A549 (cell line): ENCODE measurements at regions not wholly inside any gene's neighbourhood (a gene's known extent, or its start where the extent isn't known, plus 50 kb on each side); places are given as distances from the start of the nearest gene placed in this dataset.
"Not testable (repeated sequence)": the region's sequence is repeated elsewhere in the genome, so short reads cannot be mapped to it uniquely, and the experiment has no call there.

Source experiments
- ATAC-seq, 2 experiments: fragments of 200-7000 bp in 1 of 2; fragments of >200 bp in 1 of 2; cut with Nextera tagmentation in 1 of 2; cut with Tn5 transposase in 1 of 2; 3 replicates each; pipeline versions ENCODE4 v1.8.0 to v1.9.1; 2018 to 2020; ENCODE audit warnings: mild to moderate bottlenecking in 1 of 2, moderate library complexity in 1 of 2
- CTCF ChIA-PET: fragments of 300-600 bp; sonication (Branson Sonifier 250); formaldehyde crosslinking; extraction: SDS; loops from one replicate; lab custom pipeline; 2021; ENCODE audit warnings: antibody characterized with exemption, inconsistent platforms; lab: Yijun Ruan, JAX
- POLR2A ChIA-PET: fragments of 350-600 bp; formaldehyde crosslinking; extraction: SDS; loops from one replicate; lab custom pipeline; 2021; ENCODE audit warnings: antibody characterized with exemption, inconsistent platforms; lab: Yijun Ruan, JAX
- DNase-seq, 2 experiments: peaks; one replicate each; pipeline versions ENCODE4 v3.0.0 to v3.0.0-alpha.2; 2011 to 2016; ENCODE audit warnings: low read depth in 1 of 2, low spot score in 1 of 2
- FAIRE-seq: peaks from 2 replicates; lab custom pipeline; 2011; peaks lifted over from hg19 to GRCh38; lab: Jason Lieb, UNC
- H3K27ac ChIP-seq, 2 experiments: fragments of >200 bp; sonication (Bioruptor Twin); formaldehyde crosslinking; 3 replicates each; pipeline ENCODE4 v1.5.1; 2016 to 2017
- H3K4me1 ChIP-seq: fragments of >200 bp; sonication (Bioruptor Twin); formaldehyde crosslinking; 3 replicates; pipeline ENCODE4 v1.6.1; 2016
- H3K4me2 ChIP-seq: fragments of >200 bp; sonication (Bioruptor Twin); formaldehyde crosslinking; 3 replicates; pipeline ENCODE4 v1.6.1; 2016
- H3K4me3 ChIP-seq: fragments of >200 bp; sonication (Bioruptor Twin); formaldehyde crosslinking; 3 replicates; pipeline ENCODE4 v1.5.1; 2016
- H3K9me3 ChIP-seq: fragments of >200 bp; sonication (Bioruptor Twin); formaldehyde crosslinking; 3 replicates; pipeline ENCODE4 v1.6.1; 2016
- EP300 ChIP-seq, 2 experiments: fragments of >200 bp; sonication (Bioruptor Twin); formaldehyde crosslinking; IDR thresholded peaks; 2 replicates in 1 of 2; 3 replicates in 1 of 2; pipeline ENCODE4 v1.6.1; 2016 to 2017
- FOXS1 ChIP-seq: fragments of 250-450 bp; sonication (Bioruptor Pico); IDR thresholded peaks from 2 replicates; pipeline ENCODE4 v1.5.0; 2020; ENCODE audit warnings: mild to moderate bottlenecking, moderate library complexity
- HEYL ChIP-seq: fragments of 250-450 bp; sonication (Bioruptor Pico); IDR thresholded peaks from 2 replicates; pipeline ENCODE4 v1.8.0; 2021; ENCODE audit warnings: mild to moderate bottlenecking, moderate library complexity
- HOXA7 ChIP-seq: fragments of 250-450 bp; sonication (Bioruptor Pico); IDR thresholded peaks from 2 replicates; pipeline ENCODE4 v1.5.0; 2020; ENCODE audit warnings: mild to moderate bottlenecking, moderate library complexity
- HOXB5 ChIP-seq: fragments of 250-450 bp; sonication (Bioruptor Pico); IDR thresholded peaks from 2 replicates; pipeline ENCODE4 v1.5.0; 2020; ENCODE audit warnings: mild to moderate bottlenecking, moderate library complexity
- NR3C1 ChIP-seq: fragments of >200 bp; sonication (Bioruptor Twin); formaldehyde crosslinking; IDR thresholded peaks from 3 replicates; pipeline ENCODE4 v1.6.1; 2017
- RAD21 ChIP-seq, 2 experiments: fragments of >200 bp in 1 of 2; sonication (Bioruptor Twin) in 1 of 2; formaldehyde crosslinking in 1 of 2; IDR thresholded peaks in 1 of 2; conservative IDR thresholded peaks in 1 of 2; 2 replicates in 1 of 2; 3 replicates in 1 of 2; pipeline ENCODE4 v1.6.1; 2012 to 2018; ENCODE audit warnings: inconsistent platforms in 1 of 2
- RARB ChIP-seq: fragments of 250-450 bp; sonication (Bioruptor Pico); IDR thresholded peaks from 2 replicates; pipeline ENCODE4 v1.8.0; 2021; ENCODE audit warnings: mild to moderate bottlenecking, moderate library complexity
- RFX5 ChIP-seq: fragments of 450-650 bp; IDR thresholded peaks from 2 replicates; pipeline ENCODE4 v1.7.1; 2014; ENCODE audit warnings: antibody characterized with exemption, mild to moderate bottlenecking, moderate library complexity
- SMC3 ChIP-seq: fragments of >200 bp; sonication (Bioruptor Twin); formaldehyde crosslinking; IDR thresholded peaks from 3 replicates; pipeline ENCODE4 v1.6.1; 2018; ENCODE audit warnings: inconsistent platforms
- TFCP2L1 ChIP-seq: fragments of 250-450 bp; sonication (Bioruptor Pico); IDR thresholded peaks from 2 replicates; pipeline ENCODE4 v1.5.0; 2021; ENCODE audit warnings: mild to moderate bottlenecking
- ZC3H11A ChIP-seq: fragments of 450-650 bp; IDR thresholded peaks from 2 replicates; pipeline ENCODE4 v1.6.1; 2014; ENCODE audit warnings: antibody characterized with exemption, mild to moderate bottlenecking
- ZFP36 ChIP-seq: fragments of 450-650 bp; IDR thresholded peaks from 2 replicates; pipeline ENCODE4 v1.6.1; 2014; ENCODE audit warnings: borderline replicate concordance; ENCODE audit not compliant: partially characterized antibody
- ZNF302 ChIP-seq: fragments of 250-450 bp; sonication (Bioruptor Pico); IDR thresholded peaks from 2 replicates; pipeline ENCODE4 v1.9.0; 2021; ENCODE audit warnings: inconsistent platforms, mild to moderate bottlenecking, moderate library complexity
- whole genome bisulfite sequencing: methylation state at CpG from one replicate; pipeline ENCODE4 v1.1.6; 2017; ENCODE audit errors: missing lambda C conversion rate; 5-methylcytosine and 5-hydroxymethylcytosine counted together
- TF ChIP-seq, protein P1 (sequence below): fragments of >200 bp; sonication (Bioruptor Twin); formaldehyde crosslinking; IDR thresholded peaks from 2 replicates; pipeline ENCODE4 v1.6.1; 2016
- TF ChIP-seq, protein P2 (sequence below): fragments of 150-350 bp; IDR thresholded peaks from 2 replicates; pipeline ENCODE4 v1.6.1; 2014; ENCODE audit warnings: low read depth, mild to moderate bottlenecking, low read length
- TF ChIP-seq, protein P3 (sequence below): fragments of 250-450 bp; sonication (Bioruptor Pico); IDR thresholded peaks from 2 replicates; pipeline ENCODE4 v1.5.0; 2020; ENCODE audit warnings: low read depth, mild to moderate bottlenecking, moderate library complexity
- TF ChIP-seq, protein P4 (sequence below): IDR thresholded peaks from 2 replicates; pipeline ENCODE4 v1.6.1; 2012; ENCODE audit warnings: low read depth, borderline replicate concordance

DNA sequence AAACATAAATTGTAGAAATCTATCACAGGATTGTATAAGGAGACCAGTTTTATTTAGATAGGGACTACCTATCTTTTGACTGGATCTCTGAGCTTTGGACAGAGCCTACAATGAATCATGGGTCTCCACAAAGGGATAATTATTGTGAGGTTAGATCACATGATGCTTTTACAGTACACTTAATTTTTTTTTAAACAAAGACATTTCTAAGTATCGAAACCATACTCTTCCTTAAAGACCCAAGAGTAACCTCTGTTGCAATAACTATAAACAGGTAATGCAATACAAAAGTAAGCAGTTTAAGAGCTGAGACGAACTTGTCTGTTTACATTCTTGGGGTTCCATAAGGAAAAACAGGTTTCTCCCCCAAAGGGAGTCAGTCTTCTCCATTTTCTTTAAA, 64.3 kb upstream of the GABRE start:
- Histone ChIP-seq H3K4me3 (no peak overlapping the region), H3K4me1 (no peaks in the 10 kb centered on the region), H3K27ac (no peak overlapping the region), H3K9me3 (peaks cover 5% of the 10 kb centered on the region; the same call in 1 of the 3 replicates), H3K4me2 (no peak overlapping the region)
- FAIRE-seq, result no peak
- WGBS, result 23% methylated on average over 2 of the region's 2 CpGs
- ChIA-PET POLR2A (no interaction called here), CTCF (no interaction called here)
- TF ChIP-seq HOXA7, result no peak
- TF ChIP-seq, protein P1, sequence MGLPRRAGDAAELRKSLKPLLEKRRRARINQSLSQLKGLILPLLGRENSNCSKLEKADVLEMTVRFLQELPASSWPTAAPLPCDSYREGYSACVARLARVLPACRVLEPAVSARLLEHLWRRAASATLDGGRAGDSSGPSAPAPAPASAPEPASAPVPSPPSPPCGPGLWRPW, result no peak
- TF ChIP-seq RAD21 (conservative IDR thresholded peaks at IDR 0.05 in 1 of 2, IDR thresholded peaks at IDR 0.05 in 1 of 2), result no peak
- TF ChIP-seq, protein P2, sequence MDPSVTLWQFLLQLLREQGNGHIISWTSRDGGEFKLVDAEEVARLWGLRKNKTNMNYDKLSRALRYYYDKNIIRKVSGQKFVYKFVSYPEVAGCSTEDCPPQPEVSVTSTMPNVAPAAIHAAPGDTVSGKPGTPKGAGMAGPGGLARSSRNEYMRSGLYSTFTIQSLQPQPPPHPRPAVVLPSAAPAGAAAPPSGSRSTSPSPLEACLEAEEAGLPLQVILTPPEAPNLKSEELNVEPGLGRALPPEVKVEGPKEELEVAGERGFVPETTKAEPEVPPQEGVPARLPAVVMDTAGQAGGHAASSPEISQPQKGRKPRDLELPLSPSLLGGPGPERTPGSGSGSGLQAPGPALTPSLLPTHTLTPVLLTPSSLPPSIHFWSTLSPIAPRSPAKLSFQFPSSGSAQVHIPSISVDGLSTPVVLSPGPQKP, result no peak
- no peak for TF ChIP-seq HEYL
- TF ChIP-seq, protein P3, sequence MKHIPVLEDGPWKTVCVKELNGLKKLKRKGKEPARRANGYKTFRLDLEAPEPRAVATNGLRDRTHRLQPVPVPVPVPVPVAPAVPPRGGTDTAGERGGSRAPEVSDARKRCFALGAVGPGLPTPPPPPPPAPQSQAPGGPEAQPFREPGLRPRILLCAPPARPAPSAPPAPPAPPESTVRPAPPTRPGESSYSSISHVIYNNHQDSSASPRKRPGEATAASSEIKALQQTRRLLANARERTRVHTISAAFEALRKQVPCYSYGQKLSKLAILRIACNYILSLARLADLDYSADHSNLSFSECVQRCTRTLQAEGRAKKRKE (CRISPR knock-in tag), result no peak
- no peak for TF ChIP-seq NR3C1
- no peak for TF ChIP-seq ZNF302
- no peak for TF ChIP-seq TFCP2L1 (CRISPR knock-in tag)
- TF ChIP-seq SMC3, result no peak
- no peak for DNase-seq
- no peak for ATAC-seq

DNA sequence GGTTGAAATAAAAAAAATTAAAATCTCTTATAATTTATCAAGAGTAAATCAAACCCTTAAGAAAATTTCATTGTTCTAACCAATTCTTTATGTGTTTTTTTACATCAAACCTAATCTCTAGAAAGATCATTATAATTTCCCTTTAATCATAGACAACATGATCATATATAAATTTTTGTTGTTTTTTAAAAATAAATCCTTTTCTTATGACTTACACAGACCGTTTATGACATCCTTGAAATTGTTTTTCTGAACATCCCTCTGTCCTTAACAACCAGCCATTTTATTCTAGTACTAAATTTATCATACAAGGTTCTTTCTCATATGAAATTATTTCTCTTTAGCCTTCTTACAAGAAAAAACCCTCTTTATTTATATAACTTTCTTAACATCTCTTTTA, 62.7 kb upstream of the GABRE start:
- no peak for TF ChIP-seq RFX5
- TF ChIP-seq, protein P1, result no peak
- TF ChIP-seq RARB (CRISPR knock-in tag), result no peak
- TF ChIP-seq ZNF302, result no peak
- TF ChIP-seq EP300 (IDR thresholded peaks at IDR 0.05), result no peak
- TF ChIP-seq ZFP36, result peak; percentile 41
- TF ChIP-seq HOXB5 (CRISPR knock-in tag), result no peak
- TF ChIP-seq ZC3H11A, result no peak
- WGBS, result 3% methylated on average over 1 of the region's 1 CpG
- ChIA-PET POLR2A (no interaction called here), CTCF (no interaction called here)
- ATAC-seq (no peak), FAIRE-seq (no peak), DNase-seq (no peak)
- H3K4me1 ChIP-seq, result no peaks in the 10 kb centered on the region
- H3K27ac ChIP-seq, result no peak overlapping the region
- no peak overlapping the region for H3K4me3 ChIP-seq
- no peak overlapping the region for H3K4me2 ChIP-seq
- peaks cover 5% of the 10 kb centered on the region; the same call in 1 of the 3 replicates for H3K9me3 ChIP-seq

DNA sequence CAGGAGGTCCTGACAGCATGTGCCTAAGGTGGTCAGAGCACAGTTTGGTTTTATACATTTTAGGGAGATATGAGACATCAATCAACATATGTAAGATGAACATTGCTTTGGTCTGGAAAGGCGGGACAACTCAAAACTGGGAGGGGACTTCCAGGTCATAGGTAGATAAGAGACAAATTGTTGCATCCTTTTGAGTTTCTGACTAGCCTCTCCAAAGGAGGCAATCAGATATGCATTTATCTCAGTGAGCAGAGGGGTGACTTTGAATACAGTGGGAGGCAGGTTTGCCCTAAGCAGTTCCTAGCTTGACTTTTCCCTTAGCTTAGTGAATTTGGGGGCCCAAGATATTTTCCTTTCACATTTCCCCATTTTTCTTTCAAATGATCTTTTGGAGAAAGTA, 56.9 kb upstream of the GABRE start:
- H3K4me3 ChIP-seq, H3K4me2 ChIP-seq, DNase-seq, H3K9me3 ChIP-seq, POLR2A ChIA-PET, ATAC-seq, H3K27ac ChIP-seq, H3K4me1 ChIP-seq: not testable (repeated sequence)
- peak; percentile 46 for FAIRE-seq
- WGBS, result 14% methylated on average over 1 of the region's 1 CpG
- CTCF ChIA-PET, result interaction anchor here (1.4 kb wide), 1 partner anchor 14 kb away, joined by 3 read pairs; no protein-coding TSS in a partner anchor

DNA sequence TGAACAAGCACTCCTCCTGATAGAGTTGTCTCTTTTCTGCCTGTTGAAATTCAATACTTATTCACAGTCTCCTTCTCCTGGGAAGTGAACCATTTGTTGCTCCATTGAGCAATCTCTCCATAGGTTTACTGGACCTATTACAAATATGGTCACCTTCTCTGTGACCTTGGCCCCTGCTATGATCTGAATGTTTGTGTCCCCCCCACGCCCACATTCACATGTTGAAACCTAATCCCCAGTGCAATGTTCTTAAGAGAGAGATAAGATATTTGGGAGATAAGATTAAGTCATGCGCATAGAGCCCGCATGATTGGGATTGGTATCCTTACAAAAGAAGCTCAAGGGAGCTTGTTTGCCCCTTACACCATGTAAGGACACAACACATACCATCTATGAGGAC, 54.1 kb upstream of the GABRE start:
- Histone ChIP-seq H3K4me1 (no peaks in the 10 kb centered on the region), H3K4me3 (no peak overlapping the region), H3K27ac (no peak overlapping the region), H3K9me3 (no peaks in the 10 kb centered on the region), H3K4me2 (no peak overlapping the region)
- TF ChIP-seq, protein P4, sequence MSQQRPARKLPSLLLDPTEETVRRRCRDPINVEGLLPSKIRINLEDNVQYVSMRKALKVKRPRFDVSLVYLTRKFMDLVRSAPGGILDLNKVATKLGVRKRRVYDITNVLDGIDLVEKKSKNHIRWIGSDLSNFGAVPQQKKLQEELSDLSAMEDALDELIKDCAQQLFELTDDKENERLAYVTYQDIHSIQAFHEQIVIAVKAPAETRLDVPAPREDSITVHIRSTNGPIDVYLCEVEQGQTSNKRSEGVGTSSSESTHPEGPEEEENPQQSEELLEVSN, result no peak
- no peak for TF ChIP-seq FOXS1 (CRISPR knock-in tag)
- POLR2A ChIA-PET, result no interaction called here
- FAIRE-seq, result peak; percentile 7
- no peak for ATAC-seq
- CTCF ChIA-PET, result no interaction called here
- no peak for DNase-seq
- WGBS, result 64% methylated on average over 3 of the region's 3 CpGs
